GM23248 (cell line): ENCODE measurements at regions not wholly inside any gene's neighbourhood (a gene's known extent, or its start where the extent isn't known, plus 50 kb on each side); places are given as distances from the start of the nearest gene placed in this dataset.

ENCODE experiments used
- EZH2 ChIP-seq: fragments of 200-600 bp; sonication (generic); IDR thresholded peaks from 2 replicates; pipeline ENCODE4 v1.6.1; 2018; ENCODE audit warnings: antibody characterized with exemption, mild to moderate bottlenecking; ENCODE audit not compliant: insufficient read depth, poor library complexity, severe bottlenecking
- EZH2phosphoT487 ChIP-seq: fragments of 200-600 bp; sonication (generic); IDR thresholded peaks from 2 replicates; pipeline ENCODE4 v1.6.1; 2018; ENCODE audit warnings: antibody characterized with exemption, moderate library complexity, mild to moderate bottlenecking, low read depth; ENCODE audit not compliant: insufficient read depth

- no peak for TF ChIP-seq EZH2phosphoT487
- TF ChIP-seq EZH2, result no peak
These were observed 151.6 kb upstream of the ARID2 start for GRCh38 chr12:45577844-45578399.
